ENCODE measurements at regions not wholly inside any gene's neighbourhood (a gene's known extent, or its start where the extent isn't known, plus 50 kb on each side); places are given as distances from the start of the nearest gene placed in this dataset.
A peak's percentile ranks its signal among the peaks of the same experiment; 100 is the strongest.

- no peaks in the 10 kb centered on the region for H3K36me3 ChIP-seq
- Mint-ChIP-seq H3K27me3 (ENCODE audit: insufficient read depth, low read depth) (no peaks in the 10 kb centered on the region), H3K27ac (no peak overlapping the region), H3K36me3 (no peaks in the 10 kb centered on the region), H3K4me1 (peaks cover 13% of the 10 kb centered on the region), H3K4me3 (no peak overlapping the region), H3K9me3 (no peaks in the 10 kb centered on the region)
- DNase-seq (ENCODE audit: low spot score): no peak
- no peak overlapping the region for H3K27ac ChIP-seq
- peak overlapping the region; percentile 6 for H3K4me2 ChIP-seq
- no peak overlapping the region for H3K4me3 ChIP-seq
- no peak for TF ChIP-seq EZH2 (IDR thresholded peaks at IDR 0.05)
- TF ChIP-seq CTCF (IDR thresholded peaks at IDR 0.05): no peak
- no peak for TF ChIP-seq EZH2phosphoT487 (IDR thresholded peaks at IDR 0.05)
- peaks cover 8% of the 10 kb centered on the region for H3F3A ChIP-seq (ENCODE audit: low read depth)
- peaks cover 24% of the 10 kb centered on the region for H3K4me1 ChIP-seq
- no peaks in the 10 kb centered on the region for H3K9me3 ChIP-seq (ENCODE audit: low read depth)
- H4K20me1 ChIP-seq (ENCODE audit: low read depth): no peaks in the 10 kb centered on the region
- no peaks in the 10 kb centered on the region for H3K27me3 ChIP-seq
- H2AFZ ChIP-seq (replicated peaks): no peak overlapping the region
- H3K9ac ChIP-seq: no peak overlapping the region
- H3K79me2 ChIP-seq (ENCODE audit: low read depth): no peaks in the 10 kb centered on the region
Observed at GRCh38 chr12:76156314-76156713, 71.8 kb upstream of the NAP1L1 start.

- Histone ChIP-seq H4K20me1 (ENCODE audit: low read depth) (no peaks in the 10 kb centered on the region), H3K36me3 (no peaks in the 10 kb centered on the region), H3K4me1 (peaks cover 13% of the 10 kb centered on the region), H3K9me3 (ENCODE audit: low read depth) (no peaks in the 10 kb centered on the region), H3K27ac (no peak overlapping the region), H3K27me3 (no peaks in the 10 kb centered on the region), H3K4me3 (no peak overlapping the region), H3K9ac (no peak overlapping the region), H3K79me2 (ENCODE audit: low read depth) (no peaks in the 10 kb centered on the region), H3F3A (ENCODE audit: low read depth) (peaks cover 8% of the 10 kb centered on the region), H2AFZ (replicated peaks) (no peak overlapping the region), H3K4me2 (no peak overlapping the region)
- H3K4me3 Mint-ChIP-seq: no peak overlapping the region
- H3K27me3 Mint-ChIP-seq (ENCODE audit: insufficient read depth, low read depth): no peaks in the 10 kb centered on the region
- no peaks in the 10 kb centered on the region for H3K36me3 Mint-ChIP-seq
- DNase-seq (ENCODE audit: low spot score): no peak
- TF ChIP-seq EZH2phosphoT487 (IDR thresholded peaks at IDR 0.05) (no peak), CTCF (IDR thresholded peaks at IDR 0.05) (no peak), EZH2 (IDR thresholded peaks at IDR 0.05) (no peak)
- H3K9me3 Mint-ChIP-seq: no peaks in the 10 kb centered on the region
- no peak overlapping the region for H3K27ac Mint-ChIP-seq
- H3K4me1 Mint-ChIP-seq: peaks cover 13% of the 10 kb centered on the region
Observed at GRCh38 chr12:76155157-76155670, 70.7 kb upstream of the NAP1L1 start.

- Histone ChIP-seq H2AFZ (replicated peaks) (no peak overlapping the region), H3K4me1 (peaks cover 8% of the 10 kb centered on the region), H3K9me3 (ENCODE audit: low read depth) (no peaks in the 10 kb centered on the region), H3K36me3 (no peaks in the 10 kb centered on the region), H3K79me2 (ENCODE audit: low read depth) (no peaks in the 10 kb centered on the region), H3F3A (ENCODE audit: low read depth) (peaks cover 8% of the 10 kb centered on the region), H3K4me2 (no peak overlapping the region), H3K9ac (no peak overlapping the region), H4K20me1 (ENCODE audit: low read depth) (no peaks in the 10 kb centered on the region), H3K4me3 (no peak overlapping the region), H3K27me3 (no peaks in the 10 kb centered on the region), H3K27ac (no peak overlapping the region)
- Mint-ChIP-seq H3K27me3 (ENCODE audit: insufficient read depth, low read depth) (no peaks in the 10 kb centered on the region), H3K27ac (no peak overlapping the region), H3K9me3 (no peaks in the 10 kb centered on the region), H3K4me3 (no peak overlapping the region), H3K36me3 (no peaks in the 10 kb centered on the region), H3K4me1 (peaks cover 8% of the 10 kb centered on the region)
- DNase-seq (ENCODE audit: low spot score): no peak
- TF ChIP-seq EZH2phosphoT487 (IDR thresholded peaks at IDR 0.05): no peak
- TF ChIP-seq EZH2 (IDR thresholded peaks at IDR 0.05): no peak
- no peak for TF ChIP-seq CTCF (IDR thresholded peaks at IDR 0.05)
Observed at GRCh38 chr12:76153616-76154015, 69.1 kb upstream of the NAP1L1 start.
